Left forelimb (tissue), 1 donor: ENCODE measurements at regions not wholly inside any gene's neighbourhood (a gene's known extent, or its start where the extent isn't known, plus 50 kb on each side); places are given as distances from the start of the nearest gene placed in this dataset.

Experiments
- DNase-seq: peaks from one replicate; pipeline ENCODE4 v3.0.0-alpha.2; 2018; ENCODE audit warnings: low spot score

DNA sequence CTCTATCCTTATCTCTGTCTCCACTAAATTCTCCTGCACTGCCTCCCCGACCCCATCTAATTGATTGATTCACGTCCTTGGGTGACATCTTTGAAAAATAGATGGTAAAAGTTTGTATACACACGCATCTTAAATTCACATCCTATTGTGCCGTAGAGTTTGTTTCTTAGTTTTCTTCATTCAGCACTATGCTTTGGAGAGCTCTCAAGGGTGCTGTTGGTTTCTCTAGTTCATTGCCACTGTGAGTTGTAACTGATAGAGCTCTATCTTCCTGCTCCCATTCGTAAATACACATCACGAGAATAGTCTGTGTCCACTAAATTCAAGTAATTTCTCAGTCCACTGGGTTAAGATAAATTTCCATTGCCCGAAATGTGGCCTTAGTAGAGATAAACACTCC is 1537.4 kb downstream of the AACS start:
- DNase-seq: no peak

DNA sequence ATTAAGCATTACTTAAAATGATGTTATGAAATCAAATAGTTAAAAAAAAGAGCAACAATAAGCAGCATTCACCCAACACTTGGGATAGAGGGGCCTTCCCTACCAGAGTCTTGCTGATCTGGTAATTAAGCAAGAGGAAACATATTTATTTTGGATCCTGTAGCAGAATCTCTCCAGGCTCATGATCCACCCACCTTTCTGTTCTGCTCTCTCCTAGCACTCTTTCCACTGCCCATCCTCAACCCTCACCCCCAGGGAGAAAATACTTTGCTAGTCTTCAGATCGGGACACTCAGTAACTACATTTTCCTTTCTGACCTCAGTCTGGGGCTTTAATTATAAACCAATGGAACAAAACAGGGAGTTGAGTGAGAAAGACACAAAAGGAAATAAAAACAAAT is 1541.9 kb downstream of the AACS start:
- no peak for DNase-seq

DNA sequence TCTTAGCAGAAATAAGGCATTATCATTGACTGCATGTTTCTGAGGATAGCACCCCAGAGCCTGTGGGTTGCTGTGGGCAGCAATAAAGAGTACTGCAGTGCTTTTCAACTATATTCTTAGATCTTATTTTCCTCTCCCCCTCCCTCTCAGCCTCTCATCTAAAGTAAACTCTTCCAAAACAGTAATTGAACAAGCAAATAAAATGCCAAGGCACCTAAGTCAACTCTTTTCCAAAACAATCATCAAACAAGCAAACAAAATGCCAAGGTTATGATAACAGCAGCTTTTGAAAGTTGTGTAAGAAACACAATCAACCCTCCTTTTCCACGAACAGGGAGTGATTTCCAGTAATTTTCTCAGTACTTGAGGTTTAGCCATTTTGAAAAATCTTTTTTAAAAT is 1542.6 kb downstream of the AACS start:
- DNase-seq: no peak

DNA sequence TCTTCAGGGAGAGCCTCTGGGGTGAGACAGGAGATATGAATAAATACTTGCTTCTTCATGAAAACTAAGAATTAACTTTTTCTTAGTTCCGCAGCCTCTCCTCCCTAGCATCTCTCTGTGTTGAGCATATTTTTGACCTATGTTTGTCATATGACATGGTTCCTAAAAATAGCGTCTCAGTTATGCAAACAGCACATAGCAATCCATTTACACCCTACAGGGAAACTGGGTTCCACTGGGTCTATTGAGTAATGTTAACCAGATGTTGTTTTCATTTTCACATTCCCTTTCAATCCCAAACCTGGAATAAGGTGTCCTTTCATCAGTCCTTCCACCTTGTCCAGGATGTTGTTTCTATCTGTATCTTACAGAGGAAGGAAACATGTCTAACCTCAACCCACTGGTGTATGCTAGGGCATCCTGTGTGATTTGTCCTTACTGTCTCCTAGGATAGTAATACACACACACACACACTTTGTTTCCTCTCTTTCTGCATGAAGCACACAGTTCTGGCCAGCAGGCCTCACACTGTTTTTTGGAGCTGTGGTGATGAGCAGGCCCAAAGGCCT is 1543.5 kb downstream of the AACS start:
- no peak for DNase-seq

DNA sequence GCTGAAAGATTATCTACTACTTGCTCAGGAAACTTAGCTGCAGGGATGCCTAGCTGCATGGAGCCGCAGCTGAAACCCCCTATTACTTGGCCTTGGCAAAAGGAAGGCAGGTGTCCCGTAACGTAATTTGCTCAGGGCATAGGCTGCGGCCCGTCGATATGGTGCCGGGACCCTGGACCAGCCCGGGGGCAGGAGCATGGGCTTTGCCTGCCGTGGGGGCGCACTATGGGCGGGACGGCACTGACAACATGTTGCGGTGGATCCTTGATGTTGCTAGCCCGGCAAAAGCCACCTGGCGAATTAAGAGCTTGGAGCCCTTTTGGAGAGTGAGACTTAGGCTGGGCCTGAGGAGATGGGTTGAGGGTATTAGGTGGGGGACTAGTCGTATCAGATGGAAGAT is 1551.2 kb downstream of the AACS start:
- DNase-seq: no peak

DNA sequence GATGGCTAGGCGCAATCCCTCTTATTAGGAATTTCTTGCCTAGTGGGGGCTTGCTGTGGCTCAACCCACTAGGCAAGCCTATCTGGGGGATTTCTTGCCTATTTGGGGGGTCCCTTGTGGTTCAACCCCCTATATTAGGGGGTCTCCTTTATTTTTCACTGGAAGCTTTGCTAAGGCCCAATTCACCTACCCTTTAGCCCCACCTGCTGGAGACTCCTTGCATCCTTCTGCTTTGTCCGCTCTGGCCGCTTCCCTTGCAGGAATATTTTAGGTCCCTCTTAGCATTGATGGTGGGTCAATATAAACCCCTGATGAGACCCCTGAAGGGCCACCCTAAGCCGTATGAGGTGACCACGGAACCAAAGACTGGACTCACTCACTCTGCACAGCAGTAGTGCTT is 1552.1 kb downstream of the AACS start:
- DNase-seq: no peak

DNA sequence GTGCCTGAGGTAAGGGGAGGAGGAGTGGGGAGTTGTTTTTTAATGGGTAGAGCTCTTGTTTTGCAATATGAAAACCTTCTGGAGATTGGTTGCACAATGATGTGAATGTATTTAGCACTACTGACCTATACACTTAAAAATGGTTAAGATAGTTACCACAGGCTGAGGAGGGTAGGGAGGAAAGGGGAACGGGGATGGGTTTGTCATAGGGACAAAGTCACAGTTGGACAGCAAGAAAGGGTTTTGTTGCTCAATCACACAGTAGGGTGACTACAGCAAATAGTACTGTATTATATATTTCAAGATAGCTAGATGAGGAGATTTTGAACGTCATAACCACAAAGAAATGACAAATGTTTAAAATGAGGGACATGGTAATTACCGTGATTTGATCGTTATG is 1562.4 kb downstream of the AACS start:
- no peak for DNase-seq

DNA sequence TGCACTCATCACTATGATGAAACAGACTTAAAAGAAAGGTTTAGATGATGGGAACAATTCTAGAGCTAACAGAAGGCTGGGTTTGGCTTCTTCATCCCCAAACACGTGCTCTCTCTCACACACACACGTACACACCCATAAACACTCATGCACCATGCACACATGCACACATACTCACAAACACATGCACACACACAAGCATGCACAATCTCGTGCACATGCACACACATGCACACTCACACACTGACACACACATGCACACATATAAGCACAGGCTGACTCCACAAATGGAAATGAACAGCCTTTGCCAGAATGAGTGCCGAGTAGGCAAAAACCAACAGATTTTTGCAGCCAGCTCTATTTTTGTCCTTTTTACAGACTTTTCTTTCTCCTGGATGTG is 1571.6 kb downstream of the AACS start:
- no peak for DNase-seq

DNA sequence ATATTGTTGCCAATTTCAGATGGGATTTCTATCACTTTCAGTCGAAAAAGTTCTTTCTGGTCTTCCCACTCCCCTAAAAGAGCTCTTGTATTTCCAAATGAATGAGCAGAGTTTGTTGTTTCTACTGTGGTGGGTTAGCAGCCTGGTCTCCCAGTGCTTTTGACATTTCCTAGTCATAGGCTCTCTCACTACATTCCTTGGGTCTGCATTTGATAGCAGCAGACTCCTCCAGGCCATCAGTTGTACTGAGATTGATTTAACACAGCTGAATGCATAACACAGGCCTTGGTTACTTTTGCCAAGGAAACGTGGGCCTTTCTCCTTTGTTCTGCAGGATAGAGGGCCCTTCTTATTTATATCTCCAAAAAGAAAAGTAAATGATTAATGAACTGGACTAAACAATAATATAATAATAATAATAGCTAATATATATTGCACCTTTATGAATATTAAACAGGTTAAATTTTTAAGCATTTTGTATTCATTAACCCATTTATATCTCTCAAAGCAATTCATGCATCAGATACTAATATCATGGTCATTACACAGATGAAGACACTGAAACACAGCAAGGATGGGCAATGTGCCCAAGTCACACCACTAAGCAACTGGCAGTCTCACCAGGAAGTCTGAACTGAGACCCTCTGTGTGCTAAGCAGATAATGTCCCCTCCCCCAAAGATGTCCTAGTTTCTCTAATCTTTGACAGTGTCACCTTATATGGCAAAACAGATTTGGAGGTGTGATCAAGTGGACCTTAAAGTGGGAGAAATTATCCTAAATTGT is 1579.2 kb downstream of the AACS start:
- no peak for DNase-seq

DNA sequence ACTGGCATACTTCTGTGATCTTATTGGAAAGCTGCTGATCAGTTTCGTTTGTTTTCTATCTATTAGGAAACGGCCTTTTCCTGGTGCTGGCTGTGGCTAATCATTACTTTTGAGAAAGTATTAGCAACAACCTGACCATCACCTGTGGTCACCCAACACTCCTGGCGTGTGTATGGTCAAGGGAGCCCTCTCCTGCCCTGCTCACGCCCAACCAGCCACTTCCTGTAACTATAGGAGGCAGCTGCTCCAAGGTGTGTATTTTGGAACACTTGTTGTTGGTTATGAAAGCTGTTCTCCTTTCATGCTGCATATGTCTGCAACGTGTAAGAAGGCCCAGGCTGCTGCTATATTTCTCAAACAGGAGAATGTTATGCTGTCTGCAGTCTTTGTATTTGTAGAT is 1582.8 kb downstream of the AACS start:
- DNase-seq: no peak

DNA sequence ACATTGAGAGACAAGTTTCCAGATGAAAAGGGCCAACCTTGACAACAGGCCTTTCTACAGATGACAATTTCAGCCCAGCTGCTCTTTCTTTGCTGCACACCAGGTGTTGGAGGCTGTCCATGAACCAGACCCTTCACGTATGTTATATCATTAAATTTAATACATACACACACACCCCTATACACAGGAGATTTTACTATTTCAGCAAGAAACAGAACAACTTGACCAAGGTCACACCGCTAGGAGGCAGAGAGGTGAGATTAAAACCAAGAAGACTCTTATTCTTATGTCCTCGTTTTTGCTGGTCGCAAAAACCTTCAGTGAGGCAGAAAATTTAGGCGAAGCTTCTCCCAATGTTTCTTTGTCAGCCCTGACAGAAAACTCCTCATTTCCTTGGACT is 1585.9 kb downstream of the AACS start:
- no peak for DNase-seq

DNA sequence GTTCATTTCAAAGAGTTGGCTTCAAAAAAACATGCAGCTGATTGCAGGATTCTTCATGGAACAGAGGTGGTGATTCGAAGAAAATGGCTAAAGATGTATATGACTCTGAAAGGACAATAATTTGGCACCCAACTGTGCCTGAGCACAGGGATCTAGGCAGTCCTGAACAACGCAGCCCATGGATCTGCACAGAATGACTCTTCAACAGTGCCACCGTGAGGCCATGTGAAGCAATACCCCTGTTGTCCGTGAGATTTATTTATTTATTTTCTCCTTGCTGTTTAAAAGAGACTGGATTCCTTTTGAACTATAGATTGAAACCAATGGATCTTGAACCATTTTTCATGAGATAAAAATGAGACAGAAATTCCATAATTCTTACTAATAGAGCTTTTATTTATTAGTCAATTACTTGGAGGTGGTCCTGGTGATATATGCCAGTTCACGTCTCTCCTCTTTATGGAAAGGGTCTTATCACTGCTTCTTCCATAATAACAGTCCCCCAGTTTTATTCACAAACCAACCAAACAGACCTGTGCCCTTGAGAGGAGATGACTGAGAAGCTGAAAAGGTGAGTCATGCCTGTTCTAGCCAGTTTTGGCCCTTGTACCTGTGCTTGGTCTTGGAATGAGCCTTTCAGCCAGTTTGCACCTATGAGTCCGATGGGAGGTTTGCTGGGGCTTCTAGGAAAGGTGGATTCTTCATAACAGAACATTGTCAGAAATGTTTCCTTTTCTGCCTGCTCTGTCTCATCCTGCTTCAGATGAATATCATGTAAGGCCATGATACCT is 1598.3 kb downstream of the AACS start:
- DNase-seq: no peak

DNA sequence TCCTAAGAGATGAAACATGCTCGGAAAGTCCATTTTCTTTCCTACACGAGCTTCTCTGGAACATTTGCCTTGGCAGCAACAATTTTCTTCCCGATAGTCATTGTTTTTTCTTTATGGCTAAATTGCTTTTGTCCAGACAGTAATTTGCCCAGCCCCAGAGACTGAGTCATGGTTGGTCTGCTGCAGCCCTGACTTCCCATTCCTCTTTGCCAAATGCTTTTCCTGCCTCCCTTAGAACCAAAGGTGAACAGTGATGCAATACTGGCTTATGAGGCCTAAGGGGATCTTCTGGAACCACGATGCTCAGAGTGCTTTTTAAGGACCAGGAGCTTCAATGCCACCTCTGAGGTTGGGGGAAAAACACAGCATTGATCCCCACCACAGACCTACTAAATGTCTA is 1599.6 kb upstream of the TMEM132C start:
- DNase-seq: no peak

DNA sequence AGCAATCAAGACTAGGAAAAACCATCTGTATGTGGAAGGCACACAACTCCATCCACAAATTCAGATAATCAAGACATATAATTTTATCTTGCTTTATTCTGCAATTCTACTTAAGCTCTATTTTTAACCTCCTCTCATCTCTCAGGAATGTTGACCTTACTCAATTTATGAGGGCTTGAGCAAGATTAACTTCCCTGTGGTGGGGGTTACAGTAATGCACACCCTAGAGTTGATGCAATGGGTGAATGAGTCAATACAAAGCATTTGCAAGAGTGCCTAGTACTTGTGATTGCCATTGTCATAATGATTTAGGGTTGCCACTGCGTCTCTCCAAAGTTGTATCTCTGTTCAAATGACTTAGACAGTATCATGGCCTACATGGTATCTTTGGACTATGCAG is 1598.4 kb upstream of the TMEM132C start:
- no peak for DNase-seq

DNA sequence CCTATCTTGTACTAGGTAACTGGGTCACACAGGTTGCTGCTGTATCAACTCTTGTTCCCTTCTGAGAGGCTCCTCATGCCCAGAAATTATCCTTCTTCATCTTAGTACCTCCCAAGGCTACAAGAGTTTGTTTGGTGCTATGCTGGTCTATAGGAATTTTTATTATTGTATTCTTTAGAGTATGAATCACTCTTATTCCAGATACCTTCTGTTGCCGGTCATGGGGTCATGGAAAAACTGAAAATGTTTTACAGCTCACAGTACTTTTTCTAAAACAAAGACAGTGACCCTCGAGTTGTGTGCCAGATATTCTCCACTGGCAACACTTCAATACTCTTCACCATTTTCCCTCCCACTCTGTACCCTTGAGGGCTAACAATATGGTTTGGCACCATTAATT is 1598.0 kb upstream of the TMEM132C start:
- DNase-seq: no peak

DNA sequence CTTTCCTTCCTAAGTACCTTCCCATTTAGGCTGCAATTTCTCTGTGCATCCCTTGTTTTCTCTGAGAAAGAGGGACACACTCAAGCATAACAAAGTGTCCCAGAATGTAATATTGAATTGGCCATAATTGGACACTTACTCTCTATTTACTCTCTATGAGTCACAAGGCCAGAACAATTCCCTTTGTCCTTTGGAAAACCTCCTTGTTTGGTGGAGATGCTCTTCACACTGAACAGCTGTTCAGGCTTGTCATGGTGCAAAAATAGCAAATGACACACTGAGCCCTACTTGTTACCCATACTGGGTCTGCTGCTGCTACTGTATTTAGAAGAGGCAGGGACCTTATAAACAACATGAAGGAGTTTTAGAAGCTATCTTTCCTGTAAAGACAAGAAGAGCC is 1590.5 kb upstream of the TMEM132C start:
- DNase-seq: no peak

DNA sequence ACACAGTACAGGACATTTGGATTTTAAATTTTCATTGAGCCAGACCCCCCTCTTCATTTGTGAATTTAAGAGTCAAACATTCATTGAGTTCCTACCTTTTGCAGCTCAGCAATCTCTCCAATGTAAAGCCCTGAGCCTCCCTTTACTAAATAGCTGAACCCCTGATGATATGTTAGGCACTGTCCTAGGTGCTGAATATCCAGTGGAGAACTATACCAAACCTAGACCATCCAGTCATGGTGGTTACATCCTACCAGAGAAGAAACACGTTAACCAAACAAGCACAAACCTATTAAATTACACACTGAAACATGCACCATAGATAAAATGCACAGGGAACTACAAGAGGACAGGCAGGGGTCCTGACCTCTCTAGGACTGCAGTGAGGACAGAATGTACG is 1585.3 kb upstream of the TMEM132C start:
- DNase-seq: no peak

DNA sequence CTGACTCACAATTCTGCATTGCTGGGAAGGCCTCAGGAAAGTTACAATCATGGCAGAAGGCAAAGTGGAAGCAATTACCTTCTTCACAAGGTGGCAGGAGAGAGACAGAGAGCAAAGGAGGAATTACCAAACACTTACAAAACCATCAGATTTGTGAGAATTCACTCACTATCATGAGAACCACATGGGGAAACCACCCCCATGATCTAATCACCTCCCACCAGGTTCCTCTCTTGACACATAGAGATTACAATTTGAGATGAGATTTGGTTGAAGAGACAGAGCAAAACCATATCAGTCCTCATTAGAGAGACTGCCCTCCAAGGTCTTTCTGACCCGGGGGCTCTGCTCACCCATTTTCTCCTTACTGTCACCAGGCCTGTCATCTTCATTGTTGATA is 1582.3 kb upstream of the TMEM132C start:
- no peak for DNase-seq

DNA sequence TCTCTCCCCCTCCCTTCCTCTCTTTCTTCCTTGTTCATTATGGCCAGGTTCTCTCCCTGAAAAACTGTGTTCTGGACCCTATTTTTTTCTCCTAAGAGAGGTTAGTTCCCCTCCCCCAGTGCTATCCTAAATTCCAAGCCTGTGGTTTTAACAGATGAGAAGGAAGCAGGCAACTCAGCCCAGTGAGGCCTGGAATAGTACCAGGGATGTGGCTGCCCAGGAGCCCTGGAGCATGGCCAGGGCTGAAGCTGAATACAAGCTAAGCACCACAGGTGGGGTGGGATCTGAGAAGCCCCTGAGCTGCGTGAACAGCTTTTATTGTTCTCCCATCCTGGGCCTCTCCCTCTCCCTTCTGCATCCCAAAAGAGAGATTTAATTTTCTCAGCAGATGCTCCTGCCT is 1581.3 kb upstream of the TMEM132C start:
- DNase-seq: no peak

DNA sequence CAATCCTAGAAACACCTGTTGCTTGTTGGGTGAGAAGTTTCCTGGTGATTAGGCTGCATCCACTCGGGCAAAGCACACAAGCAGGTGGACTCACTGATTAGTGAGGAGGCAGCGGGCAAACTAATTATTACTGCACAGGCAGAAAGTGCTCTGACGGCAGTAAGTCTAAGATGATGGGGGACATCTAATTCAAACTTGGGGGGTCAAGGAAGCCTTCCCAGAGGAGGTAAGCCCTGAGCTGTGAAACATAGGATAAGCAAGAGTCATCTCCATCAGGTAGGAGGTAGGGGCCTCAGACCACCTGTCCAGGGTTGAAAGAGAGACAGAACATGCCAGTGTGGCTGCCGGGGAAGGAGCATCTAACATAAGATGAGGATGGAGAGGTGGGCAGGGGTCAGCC is 1578.4 kb upstream of the TMEM132C start:
- no peak for DNase-seq

DNA sequence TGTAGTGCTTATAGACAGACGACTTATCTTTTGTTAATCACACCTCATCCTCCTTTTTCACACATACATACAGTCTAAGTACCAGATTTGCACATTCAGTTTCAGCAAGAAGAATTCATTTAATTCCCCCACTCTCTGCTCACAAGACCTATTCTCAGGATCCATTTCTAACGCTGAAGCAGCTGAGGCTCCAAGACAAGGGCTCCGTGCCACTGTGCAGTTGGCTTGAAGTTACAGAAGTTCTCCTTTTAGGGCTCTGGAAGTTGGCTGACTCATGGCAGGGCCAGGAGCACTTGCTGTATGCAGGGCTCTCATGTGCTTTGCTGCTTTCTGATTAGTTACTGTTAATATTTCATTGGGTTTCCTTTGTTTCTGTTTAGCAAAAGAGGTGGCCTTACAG is 1566.9 kb upstream of the TMEM132C start:
- no peak for DNase-seq

DNA sequence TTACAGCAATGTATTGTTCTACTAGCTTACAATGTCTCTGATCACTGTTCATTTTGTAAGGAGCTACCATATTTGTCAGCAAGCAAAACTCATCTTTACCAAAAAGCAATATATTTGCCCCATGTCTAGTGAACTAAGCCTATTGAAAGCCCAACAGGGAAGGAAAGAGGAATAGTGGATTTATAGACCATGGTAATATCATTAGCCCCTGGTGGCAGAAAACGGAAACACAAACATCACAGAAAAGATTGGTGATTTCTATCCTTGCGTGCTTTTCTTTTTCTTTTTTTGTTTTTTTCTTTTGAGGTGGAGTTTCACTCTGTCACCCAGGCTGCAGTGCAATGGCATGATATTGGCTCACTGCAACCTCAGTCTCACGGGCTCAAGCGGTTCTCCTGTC is 1562.4 kb upstream of the TMEM132C start:
- DNase-seq: no peak

DNA sequence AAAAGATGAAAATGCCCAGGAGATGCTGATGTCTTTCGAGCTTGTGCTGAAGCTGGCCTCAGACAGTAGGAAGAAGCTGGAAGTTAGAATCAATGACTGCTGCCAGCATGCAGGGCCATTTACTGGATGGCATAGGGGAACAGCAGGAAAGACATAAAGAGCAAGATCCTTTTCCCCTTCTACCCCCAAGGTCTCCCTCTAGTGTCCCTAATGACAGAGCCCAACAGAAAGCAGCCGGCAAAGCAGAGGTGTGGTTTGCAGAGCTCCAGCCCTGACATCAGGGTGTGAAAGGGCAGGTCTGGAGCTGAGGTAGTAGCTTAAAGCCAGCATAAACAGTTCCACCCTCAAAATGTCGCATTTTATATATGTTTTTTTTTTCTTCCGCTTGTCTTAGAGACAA is 1560.7 kb upstream of the TMEM132C start:
- no peak for DNase-seq
